GM18951 (cell line): ENCODE measurements at regions not wholly inside any gene's neighbourhood (a gene's known extent, or its start where the extent isn't known, plus 50 kb on each side); places are given as distances from the start of the nearest gene placed in this dataset.

Source experiments
- POLR2A ChIP-seq: IDR thresholded peaks from 4 replicates; pipeline ENCODE4 v1.6.1; 2011; ENCODE audit warnings: mild to moderate bottlenecking; ENCODE audit not compliant: insufficient read length, insufficient read depth; ENCODE audit errors: extremely low read depth
- in situ Hi-C: fragments of 300-500 bp; cut with MboI; formaldehyde crosslinking; loops from one replicate; pipeline ENCODE4 v1.12.0; 2022; ENCODE audit warnings: low sequenced_read_pairs, mixed read lengths, inconsistent platforms; ENCODE audit not compliant: unreplicated experiment

DNA sequence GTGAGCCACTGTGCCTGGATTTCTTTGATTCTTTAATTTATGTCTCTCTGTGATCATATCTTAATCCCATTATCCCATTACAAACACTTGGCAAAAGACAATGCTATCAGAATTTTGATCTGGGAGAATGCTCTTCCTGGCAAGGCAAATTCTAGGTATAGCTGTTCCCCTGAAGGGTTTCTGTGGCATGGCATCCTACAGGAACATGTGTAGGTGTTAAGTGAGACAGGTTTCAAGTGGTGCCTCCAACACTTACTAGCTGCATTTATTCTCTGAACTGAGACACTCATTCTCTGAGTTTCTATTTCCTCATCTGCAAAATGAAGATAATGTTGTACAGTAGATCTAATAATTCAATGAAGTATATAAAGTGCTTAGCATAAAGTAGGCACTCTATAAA is 87.1 kb upstream of the CTTNBP2 start:
- no peak for TF ChIP-seq POLR2A
- in situ Hi-C loops, result no loop called here

DNA sequence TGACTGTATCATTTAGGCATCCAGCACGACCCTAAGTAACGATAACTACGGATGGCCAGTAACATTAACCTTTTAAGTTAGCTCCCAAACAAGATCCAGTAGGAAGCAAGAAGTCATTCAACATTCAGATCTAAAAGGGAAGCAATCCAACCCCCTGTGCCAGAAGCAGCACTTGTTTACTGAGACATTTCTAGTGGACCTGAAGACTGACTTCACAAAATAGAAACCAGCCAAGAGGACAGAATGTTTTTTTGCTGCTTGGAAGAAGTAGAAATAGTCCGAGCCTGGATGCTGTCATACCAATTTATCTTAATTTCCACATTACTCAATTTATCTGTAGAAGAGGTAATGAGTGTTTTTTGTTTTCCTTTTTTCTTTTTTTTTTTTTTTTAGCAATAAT is 88.0 kb upstream of the CTTNBP2 start:
- TF ChIP-seq POLR2A, result no peak
- in situ Hi-C loops, result no loop called here

DNA sequence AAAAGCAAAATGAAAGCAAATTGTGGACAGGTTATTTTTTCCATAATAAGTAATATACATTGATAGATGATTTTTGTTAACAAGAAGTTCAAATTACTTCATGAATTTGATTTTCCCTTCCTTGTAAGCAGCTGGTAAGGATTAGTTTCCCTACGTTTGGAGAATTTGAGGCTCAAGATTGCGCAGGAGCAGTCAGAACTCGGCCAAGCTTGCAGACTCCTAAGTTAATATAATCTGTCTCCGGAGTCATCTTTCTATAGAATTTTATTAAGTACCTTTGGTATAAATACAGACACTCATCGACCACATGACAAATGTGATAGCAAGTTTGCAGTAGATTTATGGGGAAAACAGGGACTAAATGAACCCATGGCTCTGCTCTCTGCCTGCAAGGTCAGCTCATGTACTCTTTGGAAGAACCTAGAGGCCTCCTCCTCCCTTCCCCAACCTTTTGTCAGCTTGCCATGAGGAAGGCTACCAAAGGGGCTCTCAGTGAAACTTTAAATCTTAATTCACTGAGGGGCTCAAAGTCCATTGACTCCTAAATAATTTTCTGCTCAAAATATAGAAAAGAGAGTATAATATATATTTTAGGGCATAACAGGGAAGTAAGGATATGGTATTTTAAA is 89.2 kb upstream of the CTTNBP2 start:
- no peak for TF ChIP-seq POLR2A
- in situ Hi-C loops, result no loop called here

DNA sequence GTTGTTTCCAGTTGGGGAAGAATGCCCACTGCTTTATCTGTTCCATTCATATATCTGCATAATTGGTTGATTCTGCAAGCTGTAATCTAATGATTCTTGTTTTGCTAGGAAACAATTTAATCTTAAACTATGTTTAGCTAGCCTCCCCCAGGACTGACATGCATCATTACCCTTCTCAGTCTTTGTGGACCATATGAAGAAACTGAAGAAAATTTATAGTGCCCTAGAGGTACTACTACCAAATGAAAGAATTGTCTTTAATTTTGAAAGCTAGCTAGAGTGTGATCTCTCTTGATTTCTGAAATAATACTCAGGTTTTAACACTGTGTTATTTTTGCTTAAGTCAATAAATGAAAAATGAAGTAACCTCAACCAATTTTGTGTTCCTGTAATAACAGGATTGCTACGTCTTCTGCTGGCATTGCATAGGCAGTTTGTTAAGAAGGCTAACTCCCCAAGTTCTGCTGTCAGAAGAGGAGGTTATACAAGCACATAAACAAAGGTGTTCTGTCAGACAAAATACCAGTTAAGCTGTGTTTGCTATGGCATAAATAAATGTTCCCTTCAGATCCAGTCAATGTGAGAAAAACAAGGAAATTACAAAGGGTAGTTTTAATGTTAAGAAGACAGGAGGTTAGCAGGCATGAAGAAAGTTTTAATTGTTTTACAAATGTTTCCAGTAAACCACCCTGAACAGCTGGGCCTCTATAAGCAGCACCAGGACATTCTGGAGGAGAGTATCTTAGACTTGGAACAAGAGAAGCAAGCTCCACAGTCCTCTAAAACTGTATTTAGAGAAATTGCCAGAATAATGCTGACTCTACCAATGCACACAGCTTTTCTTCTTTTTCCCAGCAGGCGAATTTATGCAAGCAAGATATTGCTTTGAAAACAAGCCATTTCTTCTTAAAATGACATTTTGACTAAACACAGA is 90.3 kb upstream of the CTTNBP2 start:
- TF ChIP-seq POLR2A, result no peak
- in situ Hi-C loops, result no loop called here

DNA sequence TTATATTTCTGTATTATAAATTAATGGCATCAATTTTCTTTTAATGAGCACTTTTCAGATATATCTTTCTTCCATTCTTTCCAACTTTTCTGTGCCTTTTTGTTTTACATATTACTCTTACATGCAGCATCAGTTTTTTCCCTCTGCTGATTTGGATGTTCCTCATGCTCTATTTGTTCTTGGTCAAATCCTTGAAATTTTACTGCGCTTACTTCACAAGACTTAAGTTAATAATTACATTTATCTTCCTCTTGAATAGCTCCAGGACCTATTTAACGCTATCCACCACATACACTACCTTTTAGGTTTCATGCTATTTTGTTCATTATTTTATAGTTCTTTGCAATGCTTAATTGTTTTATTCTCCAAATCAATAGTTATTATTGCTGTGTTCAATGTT is 97.6 kb upstream of the CTTNBP2 start:
- in situ Hi-C loops, result no loop called here
- no peak for TF ChIP-seq POLR2A

DNA sequence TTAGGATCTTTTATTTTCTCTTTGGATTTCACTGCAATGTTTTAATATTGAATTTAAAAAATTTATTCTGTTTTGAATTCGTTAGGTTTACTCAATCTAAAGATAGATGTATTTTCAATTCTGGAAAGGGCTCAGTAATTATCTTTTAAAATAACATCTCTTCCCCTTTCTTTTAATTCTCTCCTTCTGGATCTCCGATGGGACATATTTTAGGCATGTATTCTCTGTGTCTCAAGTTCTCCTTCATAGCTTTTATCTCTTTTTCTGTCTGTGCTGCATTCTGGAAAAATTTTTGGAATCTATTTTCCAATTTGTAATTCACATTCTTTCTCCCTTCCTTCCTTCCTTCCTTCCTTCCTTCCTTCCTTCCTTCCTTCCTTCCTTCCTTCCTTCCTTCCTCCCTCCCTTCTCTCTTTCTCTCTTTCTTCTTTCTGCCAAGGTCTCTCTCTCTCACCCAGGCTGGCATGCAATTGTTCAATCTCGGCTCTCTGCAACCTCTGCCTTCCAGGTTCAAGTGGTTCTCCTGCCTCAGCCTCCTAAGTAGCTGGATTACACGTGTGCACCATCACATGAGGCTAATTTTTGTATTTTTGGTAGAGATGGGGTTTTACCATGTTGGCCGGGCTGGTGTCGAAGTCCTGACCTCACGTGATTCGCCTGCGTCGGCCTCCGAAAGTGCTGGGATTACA is 98.5 kb upstream of the CTTNBP2 start:
- in situ Hi-C loops, result no loop called here
- no peak for TF ChIP-seq POLR2A

DNA sequence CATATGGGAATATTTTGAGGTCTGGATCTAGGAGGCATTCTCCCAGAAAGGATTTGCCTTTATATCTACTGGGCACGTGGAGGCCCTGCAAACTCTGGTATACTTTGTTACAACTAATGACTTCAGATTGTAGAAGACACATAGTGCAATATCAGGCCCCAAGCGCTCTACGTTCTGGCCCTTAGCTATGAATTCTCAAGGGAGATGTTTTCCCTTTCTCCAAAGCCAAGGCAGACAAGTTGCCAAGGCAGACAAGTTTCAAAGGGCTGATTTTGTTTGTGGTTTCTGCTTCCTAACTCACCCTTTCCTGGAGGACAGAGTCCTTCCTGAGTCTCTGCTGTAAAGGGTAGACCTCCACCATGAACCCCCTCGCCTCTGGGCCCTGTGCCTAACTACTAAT is 99.4 kb upstream of the CTTNBP2 start:
- no peak for TF ChIP-seq POLR2A
- in situ Hi-C loops, result no loop called here

DNA sequence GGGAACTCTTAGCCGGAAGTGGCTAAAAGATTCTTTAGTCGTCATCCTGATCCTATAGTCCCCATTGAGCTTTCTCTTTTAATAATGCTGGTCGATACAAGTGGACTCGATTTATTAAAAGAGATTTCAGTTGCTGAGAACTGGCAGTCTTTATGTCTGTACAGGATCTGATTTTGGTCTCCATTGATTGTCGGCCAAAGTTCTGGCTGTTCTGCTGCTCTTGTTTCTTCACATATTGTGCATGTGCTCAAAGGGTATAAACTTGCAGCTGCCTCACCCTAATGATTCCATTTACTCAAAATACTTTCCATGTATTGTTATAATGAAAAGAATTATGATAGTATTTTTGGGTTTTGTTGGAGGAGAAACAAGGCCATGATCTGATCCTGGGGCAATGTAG is 100.7 kb upstream of the CTTNBP2 start:
- in situ Hi-C loops, result no loop called here
- TF ChIP-seq POLR2A, result no peak

DNA sequence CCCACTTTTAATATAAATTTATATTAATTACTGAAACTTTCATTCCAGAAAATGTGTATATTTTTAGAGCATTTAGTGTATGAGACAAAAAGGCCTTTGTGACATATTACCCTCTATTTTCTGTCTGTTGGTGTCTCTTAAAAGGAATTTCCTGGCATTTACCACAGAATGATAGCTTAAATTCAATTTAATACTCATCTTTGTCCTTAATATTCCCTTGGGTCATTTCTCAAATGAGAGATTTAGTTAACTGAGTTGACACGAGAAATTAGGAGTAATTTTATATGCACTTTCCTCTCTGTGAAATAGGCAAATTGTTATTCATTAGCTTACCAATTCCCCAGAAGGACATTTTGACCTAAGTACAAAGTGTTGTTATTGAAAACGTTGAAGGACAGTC is 101.7 kb upstream of the CTTNBP2 start:
- in situ Hi-C loops, result no loop called here
- TF ChIP-seq POLR2A, result no peak

DNA sequence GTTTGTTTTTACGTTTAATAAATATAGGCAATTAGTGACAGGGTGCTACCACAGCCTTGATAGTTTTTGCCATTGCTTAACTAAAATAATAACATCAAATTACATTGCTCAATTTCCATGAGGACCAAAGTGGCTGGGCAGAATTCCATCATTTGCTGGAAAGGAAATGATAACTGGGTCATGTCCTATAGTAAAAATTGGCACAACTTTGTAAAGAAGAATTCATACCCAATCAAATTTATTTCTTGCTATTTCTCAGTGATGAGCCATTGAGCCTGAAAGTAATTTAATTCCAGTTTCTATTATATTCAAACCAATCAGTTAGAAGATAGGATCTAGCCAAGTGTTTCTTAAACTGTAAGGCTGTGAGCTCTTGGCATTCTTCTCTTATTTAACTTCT is 102.2 kb upstream of the CTTNBP2 start:
- in situ Hi-C loops, result no loop called here
- TF ChIP-seq POLR2A, result no peak

DNA sequence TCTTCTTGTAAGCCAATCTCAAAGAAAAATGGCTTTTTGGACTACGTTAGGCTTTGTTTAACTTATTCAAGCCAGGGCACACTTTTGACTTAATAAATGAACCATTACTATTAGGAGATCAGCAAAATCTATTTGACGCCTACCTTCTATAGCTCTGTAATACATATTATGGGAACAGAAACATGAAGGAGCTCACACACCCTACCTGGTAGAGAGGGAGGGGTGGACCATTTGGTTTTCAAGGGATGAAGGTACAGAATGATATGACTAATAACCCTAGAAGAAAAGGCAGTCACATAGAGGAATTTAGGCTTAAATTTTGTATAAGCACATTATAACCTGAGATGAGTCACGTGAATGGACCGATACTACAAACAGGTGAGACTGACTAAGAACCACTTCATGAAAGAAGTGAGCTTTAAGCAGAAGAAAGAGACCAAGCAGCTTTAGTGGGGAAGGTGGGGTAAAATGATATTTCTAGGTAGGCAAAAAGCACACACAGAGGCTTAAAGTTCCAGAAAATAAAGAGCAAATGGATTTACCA is 106.8 kb upstream of the CTTNBP2 start:
- in situ Hi-C loops, result no loop called here
- TF ChIP-seq POLR2A, result no peak

DNA sequence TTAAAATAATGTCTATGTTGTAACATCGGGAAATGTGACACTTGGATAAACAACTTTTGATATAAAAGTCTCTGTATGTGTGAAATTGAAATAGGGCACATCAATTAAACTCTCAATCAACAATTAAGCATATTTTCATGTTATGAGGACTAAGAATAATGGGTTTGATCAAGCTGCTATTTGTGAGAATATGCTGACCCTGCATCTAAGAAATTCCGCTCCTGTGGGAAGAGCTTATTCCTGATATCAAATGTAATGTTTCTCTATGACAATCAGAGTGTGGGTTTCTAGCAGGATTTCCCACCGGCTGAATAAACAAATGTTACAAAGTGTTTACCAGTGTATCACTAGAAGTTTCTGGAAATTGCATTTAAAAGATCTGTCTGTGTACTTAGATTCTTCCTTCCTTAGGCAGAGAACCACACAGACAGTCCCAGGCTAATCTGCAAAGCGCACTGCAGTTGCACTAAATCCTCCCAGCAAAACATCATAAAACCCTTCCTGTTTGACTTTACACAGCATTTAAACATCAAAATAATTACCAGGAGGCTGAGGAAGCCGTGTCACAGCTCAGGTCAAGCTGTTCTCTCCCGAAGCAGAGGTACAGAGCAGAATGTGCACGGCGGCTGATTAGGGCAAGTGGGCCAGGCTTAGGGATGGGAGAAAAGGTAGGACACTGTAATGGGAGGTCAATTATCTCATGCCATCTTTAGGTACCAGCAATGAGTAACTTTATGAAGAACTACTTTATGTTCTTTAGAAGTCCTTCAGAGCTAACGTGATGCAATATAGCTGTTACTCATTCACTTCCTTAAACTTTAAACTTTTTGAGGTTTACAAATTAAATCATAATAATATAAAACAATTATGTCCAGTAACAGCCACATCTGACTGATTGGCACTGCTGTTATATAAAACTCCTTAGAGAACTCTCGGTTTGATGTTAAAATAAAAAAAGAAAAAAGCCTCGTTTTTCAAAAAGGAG is 109.1 kb upstream of the CTTNBP2 start:
- in situ Hi-C loops, result no loop called here
- TF ChIP-seq POLR2A, result no peak
